Stimulated activated naive B cell treated with anti-CD40 and anti-IgM and Interleukin-4, amounts not matched to agents 10 μg/mL and 1 μg/mL and 100 μg/mL, for 72 hours (primary cell): ENCODE measurements at regions not wholly inside any gene's neighbourhood (a gene's known extent, or its start where the extent isn't known, plus 50 kb on each side); places are given as distances from the start of the nearest gene placed in this dataset.
"Not testable (repeated sequence)": the region's sequence is repeated elsewhere in the genome, so short reads cannot be mapped to it uniquely, and the experiment has no call there.

Source experiments
- ATAC-seq, 2 donors: fragments of 150-1000 bp; cut with Tn5 transposase; replicated peaks; 2 replicates each; pipeline ENCODE4 v1.10.0; 2021; ENCODE audit warnings: moderate library complexity in 1 of 2
- DNase-seq: peaks from one replicate; pipeline ENCODE4 v3.0.0; 2021
- H3K27ac Mint-ChIP-seq: one replicate; pipeline ENCODE4 v1.8.0; 2022; ENCODE audit warnings: mild to moderate bottlenecking, mixed read lengths
- H3K27me3 Mint-ChIP-seq, 2 donors: one replicate each; pipeline ENCODE4 v1.8.0; 2022; ENCODE audit warnings: mixed read lengths in 2 of 2
- H3K36me3 Mint-ChIP-seq, 2 donors: one replicate each; pipeline ENCODE4 v1.8.0; 2022; ENCODE audit warnings: mixed read lengths in 2 of 2, mild to moderate bottlenecking in 1 of 2
- H3K4me1 Mint-ChIP-seq, 2 donors: one replicate each; pipeline ENCODE4 v1.8.0; 2022; ENCODE audit warnings: mixed read lengths in 2 of 2, mild to moderate bottlenecking in 1 of 2
- H3K4me3 Mint-ChIP-seq, 2 donors: one replicate each; pipeline ENCODE4 v1.8.0; 2022; ENCODE audit warnings: mild to moderate bottlenecking in 2 of 2, mixed read lengths in 2 of 2, moderate library complexity in 1 of 2
- H3K9me3 Mint-ChIP-seq, 2 donors: one replicate each; pipeline ENCODE4 v1.8.0; 2022; ENCODE audit warnings: mixed read lengths in 2 of 2, mild to moderate bottlenecking in 1 of 2

- Mint-ChIP-seq H3K36me3 (no peaks in the 10 kb centered on the region), H3K27ac (no peak overlapping the region), H3K4me1 (no peaks in the 10 kb centered on the region), H3K27me3 (no peaks in the 10 kb centered on the region), H3K9me3 (no peaks in the 10 kb centered on the region), H3K4me3 (no peak overlapping the region)
- DNase-seq: no peak
- ATAC-seq: no peak
These were observed 52.7 kb upstream of the SERBP1 start for GRCh38 chr1:67482733-67483482.

- Mint-ChIP-seq H3K4me3 (no peak overlapping the region), H3K27ac (no peak overlapping the region), H3K27me3 (no peaks in the 10 kb centered on the region), H3K36me3 (no peaks in the 10 kb centered on the region), H3K9me3 (no peaks in the 10 kb centered on the region), H3K4me1 (no peaks in the 10 kb centered on the region)
- ATAC-seq: no peak
- DNase-seq: no peak
These were observed 54.3 kb upstream of the SERBP1 start for GRCh38 chr1:67484492-67484891.

DNA sequence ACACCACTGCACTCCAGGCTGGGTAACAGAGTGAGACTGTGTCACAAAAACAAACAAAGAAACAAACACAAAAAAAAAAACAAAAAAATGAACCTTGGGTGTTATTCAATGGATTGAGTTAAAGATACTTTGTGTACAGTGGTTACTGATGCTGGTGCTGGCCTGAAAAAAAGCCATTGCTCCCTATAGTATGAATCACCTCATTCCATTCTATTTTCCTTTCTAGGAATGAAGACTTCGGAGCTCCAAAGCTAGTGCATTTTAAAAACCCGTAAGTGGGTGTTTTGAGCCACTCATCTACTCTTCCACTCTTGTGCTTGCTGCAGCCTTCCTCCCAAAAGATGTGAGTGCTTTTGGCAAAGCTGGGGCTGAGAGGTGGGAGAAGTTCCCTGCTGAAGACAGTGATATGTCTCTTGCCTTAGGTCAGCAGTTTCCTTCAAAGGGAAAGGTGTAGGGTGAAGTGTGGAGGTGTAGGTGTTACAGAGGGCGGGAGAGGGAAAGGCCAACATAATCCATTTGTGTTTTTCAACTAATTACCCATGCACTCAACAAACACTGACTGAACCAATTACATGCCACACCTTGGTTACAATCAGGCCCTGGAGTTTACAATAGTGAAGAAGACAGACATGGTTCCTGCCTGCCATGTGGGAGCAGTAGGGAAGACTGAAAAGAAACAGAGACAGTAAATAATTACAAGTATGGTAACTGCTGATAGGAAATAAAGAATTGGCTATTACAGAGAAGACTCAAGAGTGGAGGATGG, 55.0 kb upstream of the SERBP1 start:
- Mint-ChIP-seq H3K27ac (no peak overlapping the region), H3K9me3 (no peaks in the 10 kb centered on the region), H3K36me3 (no peaks in the 10 kb centered on the region), H3K4me3 (no peak overlapping the region), H3K27me3 (no peaks in the 10 kb centered on the region), H3K4me1 (no peaks in the 10 kb centered on the region)
- no peak for DNase-seq
- ATAC-seq: no peak

DNA sequence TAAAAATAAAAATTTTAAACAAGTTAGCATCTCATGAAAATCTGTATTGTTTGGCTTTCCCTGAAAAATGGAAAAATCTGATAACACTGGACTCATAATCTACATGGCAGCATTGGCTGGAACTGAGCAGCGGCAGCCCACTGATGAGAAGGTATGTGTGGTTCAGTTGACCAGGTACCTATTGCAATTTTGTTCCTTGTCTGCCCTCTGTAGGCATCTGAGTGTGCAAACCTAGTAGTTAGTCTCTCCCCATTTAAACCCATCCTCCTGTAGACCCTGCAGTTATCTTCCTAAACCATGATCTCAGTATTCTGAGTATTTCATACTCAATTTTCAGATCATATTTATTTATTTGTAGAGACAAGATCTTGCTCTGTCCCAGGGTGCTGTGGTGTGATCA, 59.4 kb upstream of the SERBP1 start:
- ATAC-seq (peak; percentile 81 to 94), DNase-seq (no peak)
- H3K27me3 Mint-ChIP-seq: no peaks in the 10 kb centered on the region
- no peak overlapping the region for H3K27ac Mint-ChIP-seq
- H3K9me3 Mint-ChIP-seq: no peaks in the 10 kb centered on the region
- no peaks in the 10 kb centered on the region for H3K4me1 Mint-ChIP-seq
- no peaks in the 10 kb centered on the region for H3K36me3 Mint-ChIP-seq
- no peak overlapping the region for H3K4me3 Mint-ChIP-seq

GRCh38 chr1:67491280-67491679, 61.1 kb upstream of the SERBP1 start:
- no peaks in the 10 kb centered on the region for H3K36me3 Mint-ChIP-seq
- ATAC-seq (no peak), DNase-seq (no peak)
- H3K27ac Mint-ChIP-seq: no peak overlapping the region
- no peaks in the 10 kb centered on the region for H3K27me3 Mint-ChIP-seq
- no peaks in the 10 kb centered on the region for H3K4me1 Mint-ChIP-seq
- no peaks in the 10 kb centered on the region for H3K9me3 Mint-ChIP-seq
- no peak overlapping the region for H3K4me3 Mint-ChIP-seq

DNA sequence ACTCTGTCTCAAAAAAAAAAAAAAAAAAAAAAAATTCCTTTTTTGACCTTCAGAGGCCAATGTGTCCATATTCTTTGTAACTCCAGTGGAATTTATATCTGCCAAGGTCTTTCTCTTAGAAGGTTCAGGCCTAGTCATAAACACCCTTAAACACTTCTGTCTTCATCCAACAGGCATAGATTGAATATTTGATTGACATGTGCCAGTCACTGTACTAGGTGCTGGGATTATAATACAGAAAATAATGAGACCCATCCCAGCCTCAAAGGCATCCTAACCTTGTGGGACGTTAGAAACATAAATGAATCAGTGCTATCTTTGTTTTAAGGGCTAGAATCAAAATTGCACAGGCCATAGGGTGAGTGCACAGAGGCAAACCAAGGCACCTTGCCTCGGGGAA, 62.9 kb upstream of the SERBP1 start:
- Mint-ChIP-seq H3K4me1 (peaks cover 0 to 1% of the 10 kb centered on the region in 2 donors), H3K36me3 (no peaks in the 10 kb centered on the region), H3K27me3 (no peaks in the 10 kb centered on the region), H3K4me3 (no peak overlapping the region), H3K27ac (no peak overlapping the region), H3K9me3 (no peaks in the 10 kb centered on the region)
- no peak for ATAC-seq
- no peak for DNase-seq

DNA sequence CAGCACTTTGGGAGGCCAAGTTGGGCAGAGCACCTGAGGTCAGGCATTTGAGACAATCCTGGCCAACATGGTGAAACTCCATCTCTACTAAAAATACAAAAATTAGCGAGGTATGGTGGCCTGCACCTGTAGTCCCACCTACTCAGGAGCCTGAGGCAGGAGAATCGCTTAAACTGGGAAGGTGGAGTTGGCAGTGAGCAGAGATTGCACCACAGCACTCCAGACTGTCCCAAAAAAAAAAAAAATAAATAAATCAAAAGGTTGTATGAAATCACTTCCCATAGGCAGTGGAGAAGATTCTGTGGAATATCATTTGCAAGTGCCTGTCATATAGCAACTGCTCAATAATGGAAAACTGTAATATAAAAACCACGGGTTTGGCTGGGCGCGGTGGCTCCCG, 65.1 kb upstream of the SERBP1 start:
- ATAC-seq: no peak
- no peaks in the 10 kb centered on the region for H3K9me3 Mint-ChIP-seq
- H3K4me1 Mint-ChIP-seq: peaks cover 2% of the 10 kb centered on the region in 2 donors
- no peak for DNase-seq
- peaks cover under 1 to 1% of the 10 kb centered on the region in 2 donors for H3K27me3 Mint-ChIP-seq
- no peaks in the 10 kb centered on the region for H3K36me3 Mint-ChIP-seq
- H3K4me3 Mint-ChIP-seq: no peak overlapping the region
- no peak overlapping the region for H3K27ac Mint-ChIP-seq

- Mint-ChIP-seq H3K4me1 (peaks cover 5 to 7% of the 10 kb centered on the region in 2 donors), H3K36me3 (no peaks in the 10 kb centered on the region), H3K4me3 (no peak overlapping the region), H3K27ac (no peak overlapping the region), H3K27me3 (peaks cover 4 to 10% of the 10 kb centered on the region in 2 donors), H3K9me3 (no peaks in the 10 kb centered on the region)
- ATAC-seq (no peak), DNase-seq (no peak)
These were observed 66.1 kb upstream of the SERBP1 start for GRCh38 chr1:67496329-67496728.

GRCh38 chr1:67500413-67500959, 70.3 kb upstream of the SERBP1 start:
- peak overlapping the region in 1 of 2 donors; percentile 31 for H3K4me3 Mint-ChIP-seq
- no peaks in the 10 kb centered on the region for H3K36me3 Mint-ChIP-seq
- peak overlapping the region; percentile 14 for H3K27ac Mint-ChIP-seq
- no peaks in the 10 kb centered on the region for H3K9me3 Mint-ChIP-seq
- ATAC-seq: peak; percentile 99
- H3K27me3 Mint-ChIP-seq: peaks cover 4 to 10% of the 10 kb centered on the region in 2 donors
- H3K4me1 Mint-ChIP-seq: peaks cover 5 to 7% of the 10 kb centered on the region in 2 donors
- DNase-seq: peak; percentile 80

DNA sequence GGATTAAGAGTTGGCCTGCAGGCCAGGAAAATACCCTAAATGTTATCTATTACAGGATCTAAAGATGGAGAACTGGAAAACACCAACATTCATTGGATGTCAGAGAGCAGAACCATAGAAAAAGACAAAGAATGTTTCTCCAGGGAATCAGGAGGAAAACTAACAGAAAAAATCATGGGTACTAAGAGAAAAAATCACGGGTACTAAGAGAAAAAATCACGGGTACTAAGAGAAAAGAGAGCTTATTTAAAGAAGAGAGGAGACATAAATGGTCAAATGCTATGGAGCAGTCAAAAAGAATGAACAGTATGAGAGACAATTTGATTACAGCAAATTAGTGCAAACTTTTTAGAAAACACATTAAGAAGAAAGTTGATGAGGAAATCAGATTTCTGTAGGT, 73.8 kb upstream of the SERBP1 start:
- Mint-ChIP-seq H3K4me3 (no peak overlapping the region), H3K36me3 (no peaks in the 10 kb centered on the region), H3K27me3 (peaks cover 4 to 10% of the 10 kb centered on the region in 2 donors), H3K9me3 (no peaks in the 10 kb centered on the region), H3K4me1 (peaks cover 4 to 7% of the 10 kb centered on the region in 2 donors), H3K27ac (no peak overlapping the region)
- DNase-seq (no peak), ATAC-seq (no peak)

DNA sequence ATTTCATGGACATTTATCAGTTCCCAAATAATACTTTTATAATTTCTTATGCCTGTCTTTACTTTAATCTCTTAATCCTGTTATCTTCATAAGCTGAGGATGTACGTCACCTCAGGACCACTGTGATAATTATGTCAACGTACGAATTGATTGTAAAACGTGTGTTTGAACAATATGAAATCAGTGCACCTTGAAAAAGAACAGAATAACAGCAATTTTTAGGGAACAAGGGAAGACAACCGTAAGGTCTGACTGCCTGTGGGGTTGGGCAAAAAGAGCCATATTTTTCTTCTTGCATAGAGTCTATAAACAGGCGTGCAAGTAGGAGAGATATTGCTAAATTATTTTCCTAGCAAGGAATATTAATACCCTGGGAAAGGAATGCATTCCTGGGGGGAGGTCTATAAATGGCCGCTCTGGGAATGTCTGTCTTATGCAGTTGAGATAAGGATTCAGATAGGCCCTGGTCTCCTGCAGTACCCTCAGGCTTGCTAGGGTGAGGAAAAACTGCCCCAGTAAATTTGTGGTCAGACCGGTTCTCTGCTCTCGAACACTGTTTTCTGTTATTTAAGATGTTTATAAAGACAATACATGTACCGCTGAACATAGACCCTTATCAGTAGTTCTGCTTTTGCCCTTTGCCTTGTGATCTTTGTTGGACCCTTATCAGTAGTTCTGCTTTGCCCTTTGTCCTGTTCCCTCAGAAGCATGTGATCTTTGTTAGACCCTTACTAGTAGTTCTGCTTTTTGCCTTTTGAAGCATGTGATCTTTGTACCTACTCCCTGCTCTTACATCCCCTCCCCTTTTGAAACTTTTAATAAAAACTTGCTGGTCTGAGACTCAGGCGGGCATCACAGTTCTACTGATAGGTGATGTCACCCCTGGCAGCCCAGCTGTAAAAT, 83.4 kb upstream of the SERBP1 start:
- H3K4me3 Mint-ChIP-seq, H3K4me1 Mint-ChIP-seq, ATAC-seq, H3K27me3 Mint-ChIP-seq, H3K36me3 Mint-ChIP-seq, H3K27ac Mint-ChIP-seq, DNase-seq: not testable (repeated sequence)
- H3K9me3 Mint-ChIP-seq: peaks cover 9 to 11% of the 10 kb centered on the region in 2 donors

DNA sequence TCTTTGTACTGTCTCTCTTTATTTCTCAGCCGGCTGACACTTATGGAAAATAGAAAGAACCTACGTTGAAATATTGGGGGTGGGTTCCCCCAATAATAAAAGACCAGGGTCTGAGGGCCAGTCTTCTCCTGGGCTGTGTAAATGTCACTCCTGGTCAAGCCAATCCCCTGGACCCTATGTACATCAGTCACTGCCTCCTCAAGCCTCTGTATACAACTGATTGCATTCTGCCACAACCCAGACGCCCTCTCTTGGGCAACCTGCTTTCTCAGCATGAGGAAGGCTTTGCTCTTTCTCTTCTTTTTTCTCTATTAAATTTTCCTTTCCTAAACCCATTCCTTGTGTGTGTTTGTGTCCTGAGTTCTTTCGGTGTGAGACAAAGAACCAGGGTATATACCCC, 84.1 kb upstream of the SERBP1 start:
- Mint-ChIP-seq H3K4me1 (no peaks in the 10 kb centered on the region), H3K27ac (no peak overlapping the region), H3K27me3 (peaks cover 0 to 3% of the 10 kb centered on the region in 2 donors), H3K9me3 (peaks cover 8 to 9% of the 10 kb centered on the region in 2 donors), H3K36me3 (peaks cover 0 to 5% of the 10 kb centered on the region in 2 donors), H3K4me3 (no peak overlapping the region)
- no peak for DNase-seq
- ATAC-seq: no peak

DNA sequence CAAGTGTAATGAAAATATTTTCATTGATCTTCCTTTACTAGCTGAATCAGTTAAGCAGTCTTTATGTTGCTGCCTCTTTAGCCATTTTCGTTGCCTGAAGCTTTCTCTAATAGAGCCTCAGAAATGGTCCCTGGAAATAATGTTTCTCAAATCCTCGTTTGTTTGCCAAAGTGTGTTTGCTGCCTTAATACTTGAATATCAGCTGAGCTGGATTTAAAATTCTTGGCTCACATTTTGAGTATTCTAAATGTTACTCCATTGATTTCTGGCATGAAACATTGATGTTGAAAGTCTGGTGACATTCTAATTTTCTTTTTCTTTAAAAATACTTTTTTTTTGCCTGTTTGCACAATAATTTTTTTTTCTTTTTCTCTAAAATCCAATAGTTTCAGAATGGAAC, 84.6 kb upstream of the SERBP1 start:
- H3K9me3 Mint-ChIP-seq: peaks cover 8 to 9% of the 10 kb centered on the region in 2 donors
- H3K27me3 Mint-ChIP-seq: peaks cover 0 to 3% of the 10 kb centered on the region in 2 donors
- H3K4me3 Mint-ChIP-seq: no peak overlapping the region
- ATAC-seq: no peak
- no peak for DNase-seq
- no peak overlapping the region for H3K27ac Mint-ChIP-seq
- peaks cover 0 to 5% of the 10 kb centered on the region in 2 donors for H3K36me3 Mint-ChIP-seq
- H3K4me1 Mint-ChIP-seq: no peaks in the 10 kb centered on the region
